GM18508 (cell line): ENCODE measurements at regions not wholly inside any gene's neighbourhood (a gene's known extent, or its start where the extent isn't known, plus 50 kb on each side); places are given as distances from the start of the nearest gene placed in this dataset.
A peak's percentile ranks its signal among the peaks of the same experiment; 100 is the strongest.

Experiments
- ATAC-seq: cut with Tn5 transposase; IDR thresholded peaks from one replicate; pipeline ENCODE4 v1.9.1; 2021; ENCODE audit warnings: moderate number of reproducible peaks; ENCODE audit not compliant: insufficient read depth, unreplicated experiment

- ATAC-seq, result no peak
Measured at GRCh38 chrX:97666890-97667289, 783.2 kb downstream of the RPA4 start.

DNA sequence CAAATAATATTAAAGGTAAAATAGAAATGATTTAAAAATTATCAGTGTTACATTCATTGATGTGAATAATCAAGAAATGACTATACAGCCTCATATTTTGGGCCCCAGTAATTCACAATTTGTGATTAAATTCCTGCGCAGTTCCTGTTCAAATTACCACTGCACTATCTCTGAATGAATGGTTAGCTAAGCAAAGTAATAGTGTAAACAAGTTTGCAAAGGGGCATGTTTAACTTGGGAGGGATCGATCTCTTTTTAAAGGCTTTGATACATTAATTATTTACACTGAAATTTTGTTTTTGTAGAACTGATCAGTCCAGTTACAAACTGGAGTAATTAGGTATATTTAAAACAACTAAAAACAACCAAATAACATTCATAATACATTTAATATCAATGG lies 784.4 kb downstream of the RPA4 start:
- no peak for ATAC-seq

DNA sequence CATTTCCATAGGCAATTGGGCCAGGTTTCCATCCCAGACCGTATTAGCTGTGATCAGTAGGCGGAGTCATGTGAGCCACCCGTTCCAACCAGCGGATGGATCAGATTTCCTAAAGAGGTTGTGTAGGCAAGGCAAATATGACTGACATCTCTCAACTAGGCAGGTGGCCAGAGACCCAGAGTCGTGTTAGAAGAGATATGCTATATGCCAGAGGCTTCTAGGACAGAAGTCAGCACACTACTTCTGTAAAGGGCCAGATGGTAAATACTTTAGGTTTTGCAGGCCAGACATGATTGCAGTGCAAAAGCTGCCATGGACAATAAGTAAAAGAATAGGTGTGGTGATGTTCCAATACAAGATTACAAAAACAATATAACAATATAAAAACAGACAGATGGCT lies 788.4 kb downstream of the RPA4 start:
- no peak for ATAC-seq

GRCh38 chrX:97672608-97673007 lies 788.9 kb downstream of the RPA4 start:
- no peak for ATAC-seq

GRCh38 chrX:97673135-97673534 lies 789.4 kb downstream of the RPA4 start:
- no peak for ATAC-seq

DNA sequence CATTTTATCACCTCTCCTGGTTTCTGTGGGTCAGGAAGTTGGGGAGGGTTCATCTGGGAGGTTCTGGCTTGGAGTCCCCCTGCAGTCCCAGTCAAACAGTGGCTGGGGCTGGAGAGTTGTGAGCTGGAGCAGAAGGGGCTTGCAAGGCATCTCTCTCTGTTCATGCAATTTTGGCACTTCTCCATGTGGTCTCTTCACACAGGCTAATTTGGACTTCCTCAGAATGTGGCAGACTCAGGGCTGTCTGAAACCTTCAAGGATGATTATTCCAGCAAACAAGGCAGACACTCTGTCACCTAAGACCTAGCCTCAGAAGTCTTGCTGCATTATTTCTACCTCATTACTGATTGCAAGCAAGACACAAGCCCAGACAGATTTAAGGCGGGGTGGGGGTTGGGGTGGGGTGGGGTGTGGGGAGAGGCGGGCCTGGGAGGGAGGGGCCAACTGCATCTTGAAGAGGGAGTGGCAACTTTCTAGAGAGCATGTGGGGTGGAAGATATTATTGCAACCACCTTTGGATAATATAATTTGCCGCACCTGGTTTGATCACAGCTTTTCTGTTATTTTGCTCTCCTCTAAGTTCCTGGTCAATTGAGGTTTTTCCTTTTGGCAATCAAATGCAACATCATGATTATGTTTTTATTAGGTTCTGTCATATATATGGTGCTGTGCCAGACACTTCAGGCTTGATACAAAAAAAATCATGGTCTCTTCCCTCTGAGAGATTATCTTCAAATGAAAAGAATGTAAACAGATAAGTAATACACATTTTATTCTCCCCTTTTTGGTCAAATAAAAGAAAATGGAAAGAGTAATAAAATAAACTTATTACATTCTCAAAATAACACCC lies 799.5 kb downstream of the RPA4 start:
- no peak for ATAC-seq

DNA sequence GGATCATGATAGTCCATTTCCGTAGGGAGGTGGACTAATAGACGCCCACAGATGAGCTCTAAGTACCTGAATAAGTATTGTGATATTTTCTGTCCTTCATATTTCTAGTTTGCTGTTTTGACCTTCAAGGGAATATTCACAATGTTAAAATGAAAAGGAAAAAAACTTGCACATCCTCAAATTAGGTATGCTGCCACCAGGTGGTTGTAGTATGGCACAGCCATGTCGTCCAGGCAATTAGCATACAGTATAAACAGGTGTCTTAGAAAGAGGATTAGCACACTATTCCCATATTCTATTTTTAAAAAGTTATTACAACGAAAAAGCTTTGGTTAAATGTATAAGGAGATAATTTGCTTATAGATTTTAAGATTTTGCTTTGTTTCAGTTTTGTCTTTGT lies 802.0 kb downstream of the RPA4 start:
- ATAC-seq, result peak; percentile 66

DNA sequence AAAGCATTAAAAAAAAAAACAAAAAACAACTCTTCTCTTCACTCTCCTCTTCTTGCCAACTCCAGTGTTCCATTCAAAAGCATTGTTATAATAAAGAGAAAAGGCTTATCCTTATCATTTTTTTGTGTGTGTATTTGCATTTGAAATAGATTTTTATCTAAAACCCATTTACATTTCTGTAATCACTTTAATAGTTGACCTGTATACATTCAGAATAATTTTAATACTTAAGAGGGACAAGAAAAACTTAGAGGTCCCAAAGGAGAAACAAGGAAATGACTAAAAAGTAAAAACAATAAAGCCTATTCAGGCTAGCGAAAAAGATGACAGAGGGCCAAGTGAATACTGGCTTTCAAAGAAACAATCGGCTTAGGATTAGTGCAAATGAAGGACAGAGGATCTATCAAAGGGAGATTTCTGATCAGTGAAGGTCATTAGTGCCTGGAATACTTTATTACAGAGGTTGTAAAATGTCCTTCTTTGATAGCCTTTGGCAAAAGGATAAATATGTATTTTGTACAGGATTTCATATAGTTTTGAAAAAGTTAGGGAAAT lies 808.3 kb downstream of the RPA4 start:
- ATAC-seq, result no peak

DNA sequence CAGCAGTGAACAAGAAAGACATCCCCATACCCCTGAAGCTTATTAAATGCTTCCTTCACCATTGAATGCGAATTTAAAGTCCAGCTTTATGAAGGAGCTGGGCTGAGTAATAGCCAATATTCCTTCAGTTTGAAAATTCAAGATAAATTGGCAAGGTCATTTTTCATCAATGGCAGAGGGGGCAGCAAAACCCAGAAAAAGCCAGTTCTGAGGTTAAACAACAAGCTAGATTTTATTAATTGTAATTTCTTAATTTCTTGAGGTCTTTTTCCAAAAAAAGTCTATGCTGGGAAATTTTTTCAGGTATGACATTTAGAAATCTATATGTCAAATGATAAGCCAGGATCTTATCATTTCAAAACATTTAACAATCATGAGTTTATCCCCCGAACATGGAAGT lies 808.9 kb downstream of the RPA4 start:
- ATAC-seq, result no peak

DNA sequence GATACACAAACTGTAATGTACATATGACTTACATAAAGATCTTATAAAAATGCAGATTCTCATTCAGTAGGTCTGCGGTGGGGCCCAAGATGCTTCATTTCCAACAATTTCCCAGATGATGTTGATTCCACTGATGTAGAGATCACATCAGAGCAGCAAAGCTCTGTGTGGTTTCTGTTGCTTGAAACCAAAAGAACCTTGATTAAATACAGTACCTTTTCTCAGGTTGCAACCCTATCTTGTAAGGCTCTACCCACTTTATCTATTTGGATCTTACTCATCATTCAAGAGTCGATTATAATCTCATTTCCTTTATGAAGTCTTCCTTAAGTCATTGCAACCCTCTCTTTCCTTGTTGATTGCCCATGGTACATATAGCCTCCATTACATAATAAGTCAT lies 816.8 kb downstream of the RPA4 start:
- ATAC-seq, result no peak

GRCh38 chrX:97704474-97704873 lies 820.8 kb downstream of the RPA4 start:
- no peak for ATAC-seq

DNA sequence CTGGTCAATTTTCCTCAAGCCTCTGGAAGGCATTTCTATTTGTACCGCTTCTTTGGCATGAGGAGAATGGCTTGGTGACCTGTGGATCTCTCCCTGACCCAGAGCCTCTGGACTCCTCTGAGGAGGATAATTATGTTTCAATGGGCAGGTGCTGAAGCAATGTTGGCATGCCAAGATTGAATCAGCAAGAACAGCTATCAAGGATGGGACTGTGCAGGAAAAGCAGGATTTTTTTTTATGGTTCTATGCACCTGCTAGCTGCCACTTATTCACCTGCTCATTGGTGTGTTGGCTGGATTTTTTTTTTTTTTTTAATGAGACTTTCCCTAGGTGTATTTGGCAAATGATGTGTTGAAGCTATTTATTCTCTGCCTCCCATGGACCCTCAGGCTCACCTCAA lies 821.2 kb downstream of the RPA4 start:
- ATAC-seq, result no peak

DNA sequence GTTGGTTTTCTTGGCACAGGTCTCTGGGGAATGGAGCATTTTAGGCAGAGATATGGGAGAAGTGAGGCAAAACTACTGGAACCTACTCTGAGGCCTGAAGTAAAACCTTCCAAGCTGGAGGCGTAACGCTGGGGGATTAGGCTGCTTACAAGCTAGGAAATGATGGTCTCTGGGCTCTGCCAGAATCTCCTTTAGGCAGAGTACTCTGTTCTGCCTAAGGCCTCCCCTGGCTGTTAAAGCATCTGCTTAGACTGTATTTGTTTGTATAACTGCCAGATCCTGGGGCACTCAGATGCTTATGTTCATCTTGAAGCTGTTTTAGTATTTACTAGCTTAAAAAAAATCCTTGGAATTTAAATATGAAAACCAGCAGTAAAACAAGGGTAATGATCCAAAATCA lies 822.2 kb downstream of the RPA4 start:
- ATAC-seq, result no peak

GRCh38 chrX:97714072-97714471 lies 830.4 kb downstream of the RPA4 start:
- no peak for ATAC-seq

- no peak for ATAC-seq
Measured at GRCh38 chrX:97728215-97728614, 844.5 kb downstream of the RPA4 start.

DNA sequence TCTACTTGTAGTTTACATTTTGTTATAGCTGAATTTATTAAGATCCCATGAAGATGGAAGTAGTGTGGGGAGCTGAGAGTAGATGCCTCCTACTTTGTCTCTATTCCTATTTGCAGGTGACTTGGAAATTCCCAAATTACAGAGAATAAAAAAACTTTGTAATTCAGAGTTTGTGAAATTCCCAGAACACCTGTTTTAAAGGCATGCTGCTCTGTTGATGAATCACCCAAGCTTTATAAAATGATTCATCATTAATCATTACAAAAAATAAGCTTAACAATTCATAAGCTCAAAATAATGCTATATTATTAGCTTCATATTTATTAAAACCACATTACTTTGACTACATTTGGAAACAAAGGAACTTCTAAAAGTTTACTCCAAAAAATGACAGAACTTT lies 856.3 kb downstream of the RPA4 start:
- no peak for ATAC-seq

- ATAC-seq, result no peak
Measured at GRCh38 chrX:97740886-97741285, 857.2 kb downstream of the RPA4 start.

DNA sequence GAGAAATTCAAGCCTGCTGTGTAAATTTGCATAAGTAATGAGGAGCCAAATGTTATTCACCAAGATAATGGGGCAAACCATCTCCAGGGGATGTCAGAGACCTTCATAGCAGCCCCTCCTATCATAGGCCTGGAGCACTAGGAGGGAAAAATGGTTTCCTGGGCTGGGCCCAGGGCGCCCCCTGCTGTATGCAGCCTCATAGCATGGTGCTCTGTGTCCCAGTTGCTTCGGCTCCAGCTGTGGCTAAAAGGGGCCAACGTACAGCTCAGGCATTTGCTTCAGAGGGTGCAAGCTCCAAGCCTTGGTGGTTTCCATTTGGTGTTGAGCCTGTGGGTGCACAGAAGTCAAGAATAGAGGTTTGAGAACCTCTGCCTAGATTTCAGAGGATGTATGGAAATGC lies 859.3 kb downstream of the RPA4 start:
- no peak for ATAC-seq

DNA sequence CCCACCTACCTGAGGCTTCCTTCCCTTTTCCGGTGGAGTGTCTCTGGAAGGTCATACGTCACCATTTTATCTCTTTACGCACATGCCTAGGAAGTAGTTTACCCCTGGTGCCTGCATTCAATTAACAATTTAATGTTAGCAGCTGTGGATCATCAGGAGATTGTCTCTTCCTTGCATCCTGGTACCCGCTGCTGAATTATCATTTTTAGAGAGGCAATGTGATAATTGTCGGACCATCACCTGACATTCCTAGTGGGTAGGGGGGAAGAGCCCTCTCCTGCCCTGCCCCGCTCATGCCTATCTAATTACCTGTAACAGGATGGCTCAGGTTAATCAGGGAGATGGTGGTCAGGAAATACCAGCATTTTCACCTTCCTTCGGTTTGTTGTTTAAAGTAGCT lies 863.6 kb downstream of the RPA4 start:
- no peak for ATAC-seq

DNA sequence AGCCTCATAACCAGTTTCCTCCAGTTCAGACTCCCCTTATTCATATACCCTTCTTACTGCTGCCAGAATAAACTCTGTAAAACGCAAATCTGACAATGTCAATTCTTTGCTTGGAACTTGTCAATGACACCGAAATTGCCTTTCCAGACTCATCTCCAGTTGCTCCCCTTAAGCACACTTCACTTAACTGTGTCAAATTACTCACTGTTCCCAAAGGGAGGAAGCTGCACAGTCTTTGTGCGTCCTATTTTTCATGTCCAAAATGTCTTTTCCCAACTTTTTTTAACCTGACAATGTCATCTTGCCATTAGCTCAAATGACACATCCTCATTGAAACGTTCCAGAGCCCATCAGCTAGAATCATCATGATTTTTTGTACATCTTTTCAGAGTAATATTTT lies 867.3 kb downstream of the RPA4 start:
- no peak for ATAC-seq

- no peak for ATAC-seq
Measured at GRCh38 chrX:97751735-97752134, 868.0 kb downstream of the RPA4 start.

- ATAC-seq, result no peak
Measured at GRCh38 chrX:97756879-97757278, 873.2 kb downstream of the RPA4 start.
